Left renal cortex interstitium (tissue), 4 donors: ENCODE measurements at regions not wholly inside any gene's neighbourhood (a gene's known extent, or its start where the extent isn't known, plus 50 kb on each side); places are given as distances from the start of the nearest gene placed in this dataset.

Source experiments
- DNase-seq, 4 donors: peaks; one replicate each; pipeline ENCODE4 v3.0.0-alpha.2; 2013; ENCODE audit warnings: low read depth in 4 of 4, low spot score in 2 of 4, missing footprints in 1 of 4

DNA sequence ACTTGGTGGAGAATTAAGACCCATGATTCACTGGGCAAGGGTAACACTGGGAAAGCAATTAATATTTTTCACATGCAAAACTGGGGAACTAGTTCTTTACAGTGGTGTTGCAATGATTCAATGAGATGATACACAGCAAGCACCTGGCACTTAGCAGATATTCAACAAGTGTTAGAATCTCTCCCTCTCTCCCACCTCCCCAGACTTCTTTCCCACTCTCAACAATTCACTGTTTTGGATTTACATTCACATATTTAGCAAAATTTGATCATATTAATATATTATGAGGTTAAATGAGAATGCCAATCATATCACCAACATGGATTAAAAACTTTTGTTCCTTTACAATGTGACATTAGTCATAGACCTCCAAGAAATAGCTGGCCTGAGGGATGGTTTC is 223.1 kb upstream of the GRIP1 start:
- DNase-seq = no peak

- no peak for DNase-seq
Observed at GRCh38 chr12:66903782-66904396, 225.0 kb upstream of the GRIP1 start.

DNA sequence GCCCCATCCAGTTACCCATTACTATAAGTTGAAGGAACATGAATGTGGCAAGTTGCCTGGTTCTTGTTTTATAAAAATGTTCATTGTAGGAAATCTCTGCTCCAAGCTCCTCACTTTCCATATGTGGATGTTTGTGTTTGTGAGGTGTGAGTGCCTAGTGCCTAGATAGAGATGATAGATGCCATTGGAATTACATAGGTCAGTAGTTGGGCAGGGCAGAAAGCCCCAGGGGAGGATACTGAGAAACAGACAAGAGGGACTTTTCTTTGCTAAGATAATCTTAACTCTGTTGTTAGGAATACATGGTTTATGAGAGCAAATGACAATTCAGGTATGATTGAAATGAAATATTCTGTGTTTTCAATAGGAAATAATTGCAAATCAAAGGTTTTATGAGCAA is 226.3 kb upstream of the GRIP1 start:
- DNase-seq = no peak

- no peak for DNase-seq
Observed at GRCh38 chr12:66910366-66910974, 231.6 kb upstream of the GRIP1 start.

- no peak for DNase-seq
Observed at GRCh38 chr12:66915306-66915904, 236.5 kb upstream of the GRIP1 start.

DNA sequence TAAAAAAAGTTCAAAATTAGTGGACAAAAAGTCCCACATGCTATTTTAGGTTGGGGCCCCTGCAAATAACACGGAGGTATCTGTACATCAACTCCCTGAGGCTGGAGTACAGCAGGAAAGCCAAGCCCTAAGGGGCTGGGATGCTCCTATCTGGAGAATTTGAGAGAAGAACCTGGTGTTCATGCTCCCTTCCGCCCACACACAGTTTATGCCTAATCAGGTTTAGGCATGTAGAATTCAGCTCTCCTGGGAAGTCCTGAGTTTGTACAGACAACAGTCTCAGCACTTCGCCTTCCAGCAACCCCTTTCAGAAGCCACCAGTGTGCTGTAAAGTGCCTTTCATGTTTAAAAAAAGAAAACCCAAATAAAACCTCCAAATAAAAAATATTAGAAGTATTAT is 237.3 kb upstream of the GRIP1 start:
- DNase-seq = no peak

DNA sequence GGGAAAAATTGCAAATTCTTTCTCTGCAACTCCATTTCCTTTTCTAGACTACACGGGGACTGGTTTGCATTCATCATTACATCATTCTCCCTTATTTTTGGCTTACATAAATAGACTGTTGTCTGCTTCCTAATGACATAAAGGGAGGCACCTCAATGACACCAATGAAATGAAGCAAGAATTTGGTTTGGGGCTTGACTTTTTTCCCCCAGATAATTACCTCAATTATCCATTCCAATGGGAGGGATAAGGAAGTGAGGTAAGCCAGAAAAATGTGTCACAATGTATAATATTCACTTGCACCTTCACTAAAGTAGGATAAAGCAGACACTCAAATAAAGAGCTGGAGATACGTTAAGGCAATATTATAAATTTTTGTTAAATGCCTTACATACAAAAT is 240.6 kb upstream of the GRIP1 start:
- DNase-seq = no peak

- DNase-seq = no peak
Observed at GRCh38 chr12:66920205-66920604, 241.3 kb upstream of the GRIP1 start.

DNA sequence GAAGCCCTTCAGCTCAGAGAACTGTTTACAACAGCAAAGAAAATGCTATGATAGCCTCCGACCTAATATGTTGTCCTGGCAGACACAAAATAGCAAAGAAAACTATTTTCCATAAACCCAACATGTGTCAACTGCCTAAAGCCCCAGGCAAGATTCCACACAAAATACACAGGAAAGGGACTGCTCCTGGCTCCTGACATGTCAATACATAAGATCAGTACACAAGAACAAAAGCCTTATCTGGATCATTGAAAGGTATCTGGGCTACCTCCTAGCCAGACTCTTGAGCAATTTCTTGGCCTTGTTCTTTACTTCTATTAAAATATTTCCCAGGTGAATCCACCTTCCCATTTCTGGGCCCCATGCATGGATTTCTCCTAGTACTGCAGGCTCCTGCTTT is 242.3 kb upstream of the GRIP1 start:
- DNase-seq = no peak

- DNase-seq = no peak
Observed at GRCh38 chr12:66925083-66925482, 246.2 kb upstream of the GRIP1 start.

GRCh38 chr12:66929121-66929520 is 250.2 kb upstream of the GRIP1 start:
- DNase-seq = no peak

DNA sequence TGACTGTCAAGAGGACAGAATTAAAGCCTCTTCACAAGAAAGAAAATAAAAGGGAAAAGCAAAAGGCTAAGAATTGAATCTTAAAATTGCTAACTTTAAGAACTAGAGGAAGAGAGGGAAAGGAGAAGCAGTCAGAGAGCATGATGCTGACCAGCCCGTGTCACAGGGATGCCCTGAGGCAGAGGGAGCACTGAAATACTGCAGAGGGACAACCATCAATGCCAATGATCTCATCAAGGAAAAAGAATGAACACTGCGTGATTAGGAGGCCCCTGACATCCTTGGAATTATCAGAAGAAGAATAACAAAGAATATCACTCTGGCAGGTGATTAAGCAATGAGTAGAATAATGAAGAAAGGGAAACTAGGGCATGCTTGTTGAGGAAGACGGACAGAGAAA is 252.2 kb upstream of the GRIP1 start:
- DNase-seq = no peak

DNA sequence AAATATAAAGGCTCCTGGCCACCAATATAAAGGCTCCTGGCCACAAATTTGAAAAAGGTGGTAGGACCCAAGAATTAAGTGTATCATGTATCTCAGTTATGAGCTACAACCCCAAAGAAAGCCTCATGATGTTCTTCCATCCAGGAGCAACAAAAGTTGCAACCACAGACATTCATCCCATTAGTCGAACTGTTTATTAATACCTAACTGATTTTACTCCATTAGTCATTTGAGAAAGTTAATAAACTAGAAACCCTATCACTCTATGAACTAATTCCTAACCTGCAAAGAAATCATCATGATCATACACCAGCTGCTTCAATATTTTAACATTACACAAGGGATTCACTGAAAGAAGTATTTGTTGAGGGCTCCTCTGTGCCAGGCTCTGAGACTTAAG is 253.2 kb upstream of the GRIP1 start:
- no peak for DNase-seq

DNA sequence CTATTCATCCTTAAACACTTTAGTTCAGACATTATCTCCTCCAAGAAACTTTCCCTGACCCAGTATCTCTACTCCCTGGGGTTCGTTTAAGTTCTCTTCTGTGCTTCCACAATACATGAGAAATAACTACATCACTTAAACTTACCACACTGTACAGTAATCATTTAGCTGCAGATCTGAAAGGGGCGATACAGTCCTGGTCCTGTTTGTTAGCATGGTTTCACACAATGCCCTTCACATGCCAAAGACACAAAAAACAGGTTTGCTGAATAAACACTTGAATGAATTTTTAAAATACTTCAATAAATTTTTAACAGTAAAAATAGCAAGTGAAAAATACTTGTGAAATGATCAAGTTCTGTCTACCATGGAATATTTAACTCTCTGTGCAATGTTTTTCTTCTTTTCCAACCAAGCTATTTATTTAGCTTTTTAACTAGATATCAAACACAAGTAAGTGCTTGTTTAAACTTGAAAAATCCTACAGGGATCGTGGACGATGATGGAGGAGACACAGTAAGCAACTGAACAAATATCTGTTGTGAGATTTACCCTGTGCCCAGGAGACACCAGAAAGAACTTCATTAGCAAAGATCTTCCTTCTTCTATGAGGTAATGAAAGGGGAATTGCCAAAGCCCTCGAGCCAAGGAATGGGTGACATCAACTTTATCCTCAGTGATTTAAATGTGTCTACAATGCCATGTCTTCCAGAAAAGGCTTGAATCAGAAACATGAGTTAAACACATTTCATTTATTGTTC is 255.6 kb upstream of the GRIP1 start:
- DNase-seq = no peak

- no peak for DNase-seq
Observed at GRCh38 chr12:66941150-66941549, 262.3 kb upstream of the GRIP1 start.

GRCh38 chr12:66942741-66943465 is 264.0 kb upstream of the GRIP1 start:
- no peak for DNase-seq

DNA sequence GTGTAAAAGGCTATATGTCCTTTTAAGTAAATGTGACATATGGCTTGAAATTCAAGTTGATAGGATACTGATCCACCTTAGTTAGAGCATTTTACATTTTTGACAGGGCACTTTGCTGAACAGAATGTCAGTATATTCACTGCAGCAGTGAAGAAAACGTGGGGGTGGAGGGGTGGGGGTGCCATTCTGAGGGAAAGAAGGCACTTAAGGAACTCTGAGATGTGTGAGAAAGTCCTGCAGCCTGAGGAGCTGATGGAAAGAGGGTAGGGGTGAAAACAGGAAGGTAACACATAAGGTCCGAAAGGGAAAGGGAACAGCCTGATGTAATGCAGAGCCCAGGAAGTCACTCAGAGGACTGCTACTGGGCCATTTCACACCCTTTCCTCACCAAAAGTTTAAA is 265.5 kb upstream of the GRIP1 start:
- DNase-seq = no peak

GRCh38 chr12:66945189-66945817 is 266.4 kb upstream of the GRIP1 start:
- DNase-seq = no peak

- no peak for DNase-seq
Observed at GRCh38 chr12:66947119-66947518, 268.2 kb upstream of the GRIP1 start.

GRCh38 chr12:66952668-66953067 is 273.8 kb upstream of the GRIP1 start:
- no peak for DNase-seq

DNA sequence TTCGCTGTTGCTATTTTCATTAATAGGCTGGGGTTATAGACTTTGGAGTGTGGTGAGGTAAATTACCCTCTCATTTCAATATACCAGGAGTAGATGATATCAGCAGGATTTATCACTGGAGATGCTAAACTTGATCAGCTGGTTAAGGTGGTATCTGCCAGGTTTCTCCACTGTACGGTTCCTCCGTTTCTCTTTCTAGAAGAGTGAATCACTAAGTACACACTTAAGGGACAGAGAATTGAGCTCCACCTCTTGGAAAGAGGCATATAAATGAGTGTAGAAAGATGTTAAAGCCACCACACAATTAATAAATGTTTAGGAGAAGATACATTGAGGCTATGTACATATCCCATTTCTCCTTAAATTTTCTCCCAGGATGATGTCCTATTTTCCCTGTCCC is 277.4 kb upstream of the GRIP1 start:
- no peak for DNase-seq
